ENCODE measurements at regions not wholly inside any gene's neighbourhood (a gene's known extent, or its start where the extent isn't known, plus 50 kb on each side); places are given as distances from the start of the nearest gene placed in this dataset.

GRCh38 chr13:106417467-106418110 is 117.9 kb downstream of the EFNB2 start:
- in situ Hi-C loops (cut with MboI; ENCODE audit: low sequenced_read_pairs, unreplicated experiment) = no loop called here
- DNase-seq (ENCODE audit: low spot score) = no peak
- no peak for TF ChIP-seq CTCF (IDR thresholded peaks at IDR 0.05; ENCODE audit: borderline replicate concordance, control extremely low read depth, extremely low read depth, insufficient read depth, missing control alignments)

- TF ChIP-seq CTCF (IDR thresholded peaks at IDR 0.05; ENCODE audit: borderline replicate concordance, control extremely low read depth, extremely low read depth, insufficient read depth, missing control alignments) = no peak
- in situ Hi-C loops (cut with MboI; ENCODE audit: low sequenced_read_pairs, unreplicated experiment) = no loop called here
- no peak for DNase-seq (ENCODE audit: low spot score)
These were observed 118.8 kb downstream of the EFNB2 start for GRCh38 chr13:106416645-106417044.

GRCh38 chr13:106415971-106416370 is 119.5 kb downstream of the EFNB2 start:
- DNase-seq (ENCODE audit: low spot score) = no peak
- no peak for TF ChIP-seq CTCF (IDR thresholded peaks at IDR 0.05; ENCODE audit: borderline replicate concordance, control extremely low read depth, extremely low read depth, insufficient read depth, missing control alignments)
- in situ Hi-C loops (cut with MboI; ENCODE audit: low sequenced_read_pairs, unreplicated experiment) = no loop called here

- TF ChIP-seq CTCF (IDR thresholded peaks at IDR 0.05; ENCODE audit: borderline replicate concordance, control extremely low read depth, extremely low read depth, insufficient read depth, missing control alignments) = no peak
- no peak for DNase-seq (ENCODE audit: low spot score)
- in situ Hi-C loops (cut with MboI; ENCODE audit: low sequenced_read_pairs, unreplicated experiment) = no loop called here
These were observed 120.0 kb downstream of the EFNB2 start for GRCh38 chr13:106415442-106415841.

GRCh38 chr13:106407338-106407737 is 128.1 kb downstream of the EFNB2 start:
- TF ChIP-seq CTCF (IDR thresholded peaks at IDR 0.05; ENCODE audit: borderline replicate concordance, control extremely low read depth, extremely low read depth, insufficient read depth, missing control alignments) = no peak
- in situ Hi-C loops (cut with MboI; ENCODE audit: low sequenced_read_pairs, unreplicated experiment) = no loop called here
- DNase-seq (ENCODE audit: low spot score) = no peak

- no peak for DNase-seq (ENCODE audit: low spot score)
- no peak for TF ChIP-seq CTCF (IDR thresholded peaks at IDR 0.05; ENCODE audit: borderline replicate concordance, control extremely low read depth, extremely low read depth, insufficient read depth, missing control alignments)
- in situ Hi-C loops (cut with MboI; ENCODE audit: low sequenced_read_pairs, unreplicated experiment) = no loop called here
These were observed 129.7 kb downstream of the EFNB2 start for GRCh38 chr13:106405731-106406130.

Data from GM13976 (cell line).